Endothelial cell of umbilical vein (primary cell): ENCODE measurements at regions not wholly inside any gene's neighbourhood (a gene's known extent, or its start where the extent isn't known, plus 50 kb on each side); places are given as distances from the start of the nearest gene placed in this dataset.

Source experiments
- BruUV-seq: library from RNA; stranded (reverse); fragments of 400-500 nt; replicated peaks from 2 replicates; lab custom pipeline; 2021; lab: Mats Ljungman, UMichigan
- CTCF ChIA-PET: fragments of 300-600, 350-600 bp; sonication (Branson Sonifier 250); formaldehyde crosslinking; loops from one replicate; lab custom pipeline; 2021; ENCODE audit warnings: antibody characterized with exemption, inconsistent platforms; lab: Charles Lee
- POLR2A ChIA-PET: fragments of 300-600, 350-600 bp; sonication (Branson Sonifier 250); formaldehyde crosslinking; loops from one replicate; lab custom pipeline; 2021; ENCODE audit warnings: antibody characterized with exemption, inconsistent platforms; lab: Charles Lee
- DNase-seq: peaks from one replicate; pipeline ENCODE4 v3.0.0-alpha.2; 2011; ENCODE audit warnings: low read depth, low spot score
- FAIRE-seq: peaks from 2 replicates; lab custom pipeline; 2011; peaks lifted over from hg19 to GRCh38; lab: Jason Lieb, UNC
- H2AFZ ChIP-seq: 2 replicates; pipeline ENCODE4 v1.6.0; 2012; ENCODE audit warnings: low read depth, low read length, control low read depth, inconsistent platforms
- H3K27ac ChIP-seq: 2 replicates; pipeline ENCODE4 v1.5.1; 2011; ENCODE audit warnings: low read depth, mild to moderate bottlenecking, control low read depth, low read length, moderate library complexity; ENCODE audit not compliant: insufficient read depth
- H3K27me3 ChIP-seq, 2 experiments: 2 replicates each; pipeline versions ENCODE4 v1.6.0 to v1.6.1; 2011; ENCODE audit warnings: low read length in 2 of 2, mixed read lengths in 1 of 2; ENCODE audit not compliant: control insufficient read depth in 2 of 2, insufficient read depth in 2 of 2
- H3K36me3 ChIP-seq, 2 experiments: 2 replicates in 1 of 2; 3 replicates in 1 of 2; pipeline ENCODE4 v1.5.1; 2011; ENCODE audit warnings: low read length in 2 of 2, mild to moderate bottlenecking in 1 of 2, moderate library complexity in 1 of 2; ENCODE audit not compliant: control insufficient read depth in 2 of 2, insufficient read depth in 2 of 2; ENCODE audit errors: extremely low read depth in 1 of 2
- H3K4me1 ChIP-seq: 3 replicates; pipeline ENCODE4 v1.5.1; 2011; ENCODE audit warnings: mild to moderate bottlenecking, low read length; ENCODE audit not compliant: control insufficient read depth, insufficient read depth; ENCODE audit errors: extremely low read depth
- H3K4me2 ChIP-seq: 2 replicates; pipeline ENCODE4 v1.6.1; 2011; ENCODE audit warnings: low read length, control low read depth, mixed read lengths; ENCODE audit not compliant: insufficient read depth
- H3K4me3 ChIP-seq, 3 experiments: fragments of 200-600 bp in 1 of 3; sonication (generic), shearing (Covaris generic) in 1 of 3; replicated peaks in 1 of 3; 2 replicates each; pipeline ENCODE4 v1.5.1; 2011 to 2016; ENCODE audit warnings: control low read depth in 3 of 3, low read length in 3 of 3, mild to moderate bottlenecking in 2 of 3, inconsistent platforms in 1 of 3, low read depth in 1 of 3, moderate library complexity in 1 of 3; ENCODE audit not compliant: insufficient read depth in 1 of 3
- H3K79me2 ChIP-seq: 2 replicates; pipeline ENCODE4 v1.6.0; 2012; ENCODE audit warnings: low read length, inconsistent platforms; ENCODE audit not compliant: control insufficient read depth, insufficient read depth
- H3K9ac ChIP-seq: replicated peaks from 2 replicates; pipeline ENCODE3; 2011; ENCODE audit warnings: low read length, control low read depth; ENCODE audit not compliant: insufficient read depth; ENCODE audit errors: extremely low read depth
- H3K9me1 ChIP-seq: replicated peaks from 3 replicates; pipeline ENCODE4 v1.6.0; 2011; ENCODE audit warnings: mild to moderate bottlenecking, low read length; ENCODE audit not compliant: control insufficient read depth, insufficient read depth; ENCODE audit errors: extremely low read depth
- H3K9me3 ChIP-seq: replicated peaks from 2 replicates; pipeline ENCODE4 v1.5.1; 2012; ENCODE audit warnings: low read length, inconsistent platforms; ENCODE audit not compliant: control insufficient read depth, insufficient read depth
- H4K20me1 ChIP-seq: replicated peaks from 2 replicates; pipeline ENCODE3; 2011; ENCODE audit warnings: mild to moderate bottlenecking, low read length; ENCODE audit not compliant: control insufficient read depth, insufficient read depth; ENCODE audit errors: extremely low read depth
- CTCF ChIP-seq, 2 donors: IDR thresholded peaks; 1 replicate in 1 of 2; 2 replicates in 1 of 2; pipeline ENCODE4 v1.5.1; 2011; ENCODE audit warnings: low read length in 2 of 2, mild to moderate bottlenecking in 2 of 2, moderate library complexity in 2 of 2, control low read depth in 1 of 2, inconsistent platforms in 1 of 2, low read depth in 1 of 2; ENCODE audit not compliant: insufficient read depth in 1 of 2; ENCODE audit errors: extremely low read depth in 1 of 2
- EZH2 ChIP-seq: IDR thresholded peaks from 2 replicates; pipeline ENCODE4 v1.6.1; 2012; ENCODE audit warnings: borderline replicate concordance, low read depth, mild to moderate bottlenecking, moderate library complexity, low read length, inconsistent platforms; ENCODE audit not compliant: severe bottlenecking
- FOS ChIP-seq: IDR thresholded peaks from 2 replicates; pipeline ENCODE4 v1.6.1; 2011; ENCODE audit warnings: mild to moderate bottlenecking, low read length, moderate library complexity, borderline replicate concordance; ENCODE audit not compliant: insufficient read depth
- GATA2 ChIP-seq: IDR thresholded peaks from 2 replicates; pipeline ENCODE4 v1.7.0; 2011; ENCODE audit warnings: low read depth, mild to moderate bottlenecking, moderate library complexity, mixed read lengths, low read length; ENCODE audit not compliant: insufficient read length, insufficient read depth
- JUN ChIP-seq: IDR thresholded peaks from 2 replicates; pipeline ENCODE4 v1.6.1; 2011; ENCODE audit warnings: borderline replicate concordance, low read depth; ENCODE audit not compliant: insufficient read length, insufficient read depth
- MAX ChIP-seq: IDR thresholded peaks from 2 replicates; pipeline ENCODE4 v1.6.1; 2011; ENCODE audit not compliant: insufficient read depth, insufficient read length
- MYC ChIP-seq: IDR thresholded peaks from one replicate; pipeline ENCODE4 v1.6.1; 2011; ENCODE audit warnings: mild to moderate bottlenecking, low read depth, low read length
- POLR2A ChIP-seq: IDR thresholded peaks from 2 replicates; pipeline ENCODE4 v1.6.1; 2012; ENCODE audit warnings: low read depth, mild to moderate bottlenecking, control low read depth, low read length
- POLR2AphosphoS5 ChIP-seq: IDR thresholded peaks from 2 replicates; pipeline ENCODE4 v1.6.1; 2012; ENCODE audit warnings: low read depth, mild to moderate bottlenecking, control low read depth, low read length, moderate library complexity; ENCODE audit not compliant: insufficient read depth
- dilution Hi-C: fragments of 300-500 bp; cut with MboI; formaldehyde crosslinking; loops from one replicate; pipeline ENCODE4 v1.15.0; 2019; ENCODE audit warnings: low sequenced_read_pairs; ENCODE audit not compliant: extremely low pct_ligation_motif_present
- intact Hi-C: fragments of 100-400 bp; cut with micrococcal nuclease; formaldehyde crosslinking; loops from one replicate; pipeline ENCODE4 v1.10.0; 2022

GRCh38 chr1:17890815-17891191 lies 135.7 kb downstream of the ACTL8 start:
- dilution Hi-C loops = no loop called here
- no peak for TF ChIP-seq MYC
- DNase-seq (no peak), FAIRE-seq (no peak)
- Histone ChIP-seq H3K9ac (no peak overlapping the region), H3K4me3 (no peak overlapping the region), H3K27me3 (no peaks in the 10 kb centered on the region), H3K9me3 (peaks cover 1% of the 10 kb centered on the region), H2AFZ (no peak overlapping the region), H3K9me1 (no peaks in the 10 kb centered on the region), H3K79me2 (no peaks in the 10 kb centered on the region), H4K20me1 (no peaks in the 10 kb centered on the region), H3K36me3 (no peaks in the 10 kb centered on the region), H3K27ac (no peak overlapping the region), H3K4me1 (no peaks in the 10 kb centered on the region), H3K4me2 (no peak overlapping the region)
- POLR2A ChIA-PET = no interaction called here
- CTCF ChIA-PET = no interaction called here
- no TSS peak for BruUV-seq
- intact Hi-C loops = no loop called here

- dilution Hi-C loops = no loop called here
- ChIA-PET CTCF (no interaction called here), POLR2A (no interaction called here)
- FAIRE-seq (no peak), DNase-seq (no peak)
- Histone ChIP-seq H3K9ac (no peak overlapping the region), H3K9me1 (no peaks in the 10 kb centered on the region), H3K4me3 (no peak overlapping the region), H3K4me2 (no peak overlapping the region), H3K4me1 (no peaks in the 10 kb centered on the region), H3K27me3 (no peaks in the 10 kb centered on the region), H3K36me3 (no peaks in the 10 kb centered on the region), H3K27ac (no peak overlapping the region), H3K9me3 (peaks cover 1% of the 10 kb centered on the region), H4K20me1 (no peaks in the 10 kb centered on the region), H2AFZ (no peak overlapping the region), H3K79me2 (no peaks in the 10 kb centered on the region)
- intact Hi-C loops = no loop called here
- TF ChIP-seq MYC (no peak), FOS (no peak), GATA2 (no peak), CTCF (IDR thresholded peaks at IDR 0.05; ENCODE audit: extremely low read depth in 1 of 2, insufficient read depth in 1 of 2, low read depth in 1 of 2, low read length in 2 of 2) (no peak), POLR2AphosphoS5 (no peak), EZH2 (no peak), MAX (no peak), JUN (no peak), POLR2A (no peak)
- no TSS peak for BruUV-seq
Observed at GRCh38 chr1:17891205-17892110, 136.3 kb downstream of the ACTL8 start.
